Mucosa of descending colon (tissue), 3 donors: ENCODE measurements at regions not wholly inside any gene's neighbourhood (a gene's known extent, or its start where the extent isn't known, plus 50 kb on each side); places are given as distances from the start of the nearest gene placed in this dataset.

Source experiments
- ATAC-seq: fragments of 200-7000 bp; cut with Tn5 transposase; one replicate; pipeline ENCODE4 v1.9.1; 2020; ENCODE audit warnings: mild to moderate bottlenecking, moderate library complexity
- DNase-seq, 3 donors: peaks; one replicate each; pipeline ENCODE4 v3.0.0-alpha.2; 2020
- H3K36me3 ChIP-seq: fragments of 200-600 bp; one replicate; pipeline ENCODE4 v1.8.0; 2021; ENCODE audit warnings: low read depth, mild to moderate bottlenecking
- H3K4me1 ChIP-seq: fragments of 200-600 bp; one replicate; pipeline ENCODE4 v1.8.0; 2021; ENCODE audit warnings: low read depth, mild to moderate bottlenecking
- H3K4me3 ChIP-seq: fragments of 200-600 bp; one replicate; pipeline ENCODE4 v1.8.0; 2021; ENCODE audit warnings: mild to moderate bottlenecking
- H3K9me3 ChIP-seq: fragments of 200-600 bp; one replicate; pipeline ENCODE4 v1.8.0; 2021; ENCODE audit warnings: mild to moderate bottlenecking
- intact Hi-C, 2 donors: fragments of 100-400 bp; cut with DNase I in 1 of 2; cut with micrococcal nuclease in 1 of 2; formaldehyde crosslinking; loops; one replicate each; pipeline versions ENCODE4 v1.11.0 to v1.11.1; 2022; cut with DNase I, micrococcal nuclease
- TF ChIP-seq, protein P1 (sequence below): fragments of 200-600 bp; IDR thresholded peaks from one replicate; pipeline ENCODE4 v1.8.0; 2022; ENCODE audit warnings: antibody characterized with exemption, mild to moderate bottlenecking
- donor health status: DM: no; HTN: no; CAD: no; lungs with moderate emphysema.
- donor health status: DM: no; HTN: no; CAD: no.
- donor health status: DM: no; HTN: yes; CAD: no.

DNA sequence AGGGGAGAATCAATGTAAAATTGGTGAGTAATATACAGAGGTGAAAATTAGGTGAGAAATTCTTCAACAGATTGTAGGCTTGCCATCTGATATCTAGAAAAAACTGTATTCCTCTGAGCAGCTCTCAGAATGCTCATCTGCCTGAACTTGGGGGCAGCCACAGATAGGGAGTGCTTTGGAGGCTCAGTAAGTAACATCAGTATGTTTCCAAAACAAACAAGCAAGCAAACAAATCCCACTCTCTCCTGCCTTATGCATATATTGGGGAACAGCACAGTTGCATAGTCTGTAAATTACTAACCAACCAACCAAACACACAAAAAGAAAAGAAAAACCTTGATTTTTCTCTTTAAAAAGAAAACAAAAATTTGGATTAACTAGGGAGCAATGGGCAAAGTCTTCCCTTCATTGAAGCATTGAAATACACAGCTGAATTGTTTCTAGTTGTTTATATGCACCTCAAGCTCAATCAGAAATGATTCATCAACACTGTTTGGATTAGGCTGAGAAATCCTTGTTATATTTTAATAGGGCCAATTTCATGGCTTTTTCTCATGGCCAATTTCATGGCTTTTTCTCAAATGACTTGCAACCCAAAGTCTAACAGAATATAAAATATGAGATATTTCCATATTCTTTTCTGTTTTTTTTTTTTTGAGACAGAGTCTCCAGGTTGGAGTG is 50.1 kb upstream of the DEK start:
- no peak for DNase-seq
- Histone ChIP-seq H3K36me3 (no peaks in the 10 kb centered on the region), H3K4me1 (no peaks in the 10 kb centered on the region), H3K4me3 (no peak overlapping the region), H3K9me3 (no peaks in the 10 kb centered on the region)
- TF ChIP-seq, protein P1, sequence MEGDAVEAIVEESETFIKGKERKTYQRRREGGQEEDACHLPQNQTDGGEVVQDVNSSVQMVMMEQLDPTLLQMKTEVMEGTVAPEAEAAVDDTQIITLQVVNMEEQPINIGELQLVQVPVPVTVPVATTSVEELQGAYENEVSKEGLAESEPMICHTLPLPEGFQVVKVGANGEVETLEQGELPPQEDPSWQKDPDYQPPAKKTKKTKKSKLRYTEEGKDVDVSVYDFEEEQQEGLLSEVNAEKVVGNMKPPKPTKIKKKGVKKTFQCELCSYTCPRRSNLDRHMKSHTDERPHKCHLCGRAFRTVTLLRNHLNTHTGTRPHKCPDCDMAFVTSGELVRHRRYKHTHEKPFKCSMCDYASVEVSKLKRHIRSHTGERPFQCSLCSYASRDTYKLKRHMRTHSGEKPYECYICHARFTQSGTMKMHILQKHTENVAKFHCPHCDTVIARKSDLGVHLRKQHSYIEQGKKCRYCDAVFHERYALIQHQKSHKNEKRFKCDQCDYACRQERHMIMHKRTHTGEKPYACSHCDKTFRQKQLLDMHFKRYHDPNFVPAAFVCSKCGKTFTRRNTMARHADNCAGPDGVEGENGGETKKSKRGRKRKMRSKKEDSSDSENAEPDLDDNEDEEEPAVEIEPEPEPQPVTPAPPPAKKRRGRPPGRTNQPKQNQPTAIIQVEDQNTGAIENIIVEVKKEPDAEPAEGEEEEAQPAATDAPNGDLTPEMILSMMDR = no peak
- intact Hi-C loops = no loop called here
- no peak for ATAC-seq
